ENCODE measurements at regions not wholly inside any gene's neighbourhood (a gene's known extent, or its start where the extent isn't known, plus 50 kb on each side); places are given as distances from the start of the nearest gene placed in this dataset.

DNA sequence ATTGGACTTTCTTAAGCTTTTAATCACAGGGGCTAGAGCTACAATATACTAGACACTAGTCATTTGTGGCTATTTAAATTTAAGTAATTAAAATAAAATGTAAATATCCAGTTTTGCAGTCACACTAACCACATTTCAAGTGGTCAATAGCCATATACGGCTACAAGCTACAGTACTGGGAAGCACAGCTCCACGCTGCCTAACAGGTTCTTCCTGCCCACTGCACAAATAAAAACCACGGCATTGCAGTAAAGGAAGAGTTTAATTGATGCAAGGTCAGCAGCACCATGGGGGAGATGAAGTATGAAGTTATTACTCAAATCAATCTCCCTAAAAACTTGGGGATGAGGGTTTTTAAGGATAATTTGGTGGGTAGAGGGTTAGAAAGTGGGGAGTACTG is 134.1 kb downstream of the LURAP1L start:
- ATAC-seq (replicated peaks) (no peak), DNase-seq (no peak)
- no peaks in the 10 kb centered on the region for H3K4me1 Mint-ChIP-seq (ENCODE audit: low read depth in 2 of 2)
- H3K4me3 Mint-ChIP-seq, result no peak overlapping the region
- no peak overlapping the region for H3K27ac Mint-ChIP-seq
- H3K27me3 Mint-ChIP-seq, result no peaks in the 10 kb centered on the region
- no peaks in the 10 kb centered on the region for H3K36me3 Mint-ChIP-seq (ENCODE audit: insufficient read depth)
- peaks cover 15 to 20% of the 10 kb centered on the region in 2 donors for H3K9me3 Mint-ChIP-seq

DNA sequence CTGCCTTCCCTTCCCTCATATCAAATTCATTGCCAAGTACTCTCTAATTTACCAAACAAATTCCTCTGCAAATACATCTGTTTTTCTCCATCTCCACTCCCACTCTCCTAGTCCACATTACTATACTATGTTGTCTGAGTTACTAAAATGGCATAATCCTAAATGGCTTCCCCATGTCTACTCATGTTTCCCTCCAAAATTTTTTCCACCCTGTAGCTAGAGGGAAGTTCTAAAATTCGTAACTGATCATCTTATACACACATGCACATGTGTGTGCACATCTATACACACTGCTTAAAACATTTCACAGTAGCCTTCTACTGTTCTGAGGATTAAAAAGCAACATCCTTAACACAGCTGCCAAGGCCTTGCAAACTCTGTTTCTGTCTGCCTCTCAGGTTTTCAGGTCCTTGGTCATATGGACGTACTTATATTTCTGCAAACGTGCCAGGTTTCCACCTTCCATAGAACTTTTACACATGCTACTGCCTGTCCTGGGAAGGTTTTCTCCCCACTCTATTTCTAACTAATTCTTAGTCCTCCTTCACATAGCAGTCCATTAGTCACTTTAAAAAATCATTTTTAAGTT is 140.6 kb downstream of the LURAP1L start:
- no peaks in the 10 kb centered on the region for H3K27me3 Mint-ChIP-seq
- H3K4me3 Mint-ChIP-seq, result no peak overlapping the region
- H3K4me1 Mint-ChIP-seq (ENCODE audit: low read depth in 2 of 2), result no peaks in the 10 kb centered on the region
- H3K27ac Mint-ChIP-seq, result no peak overlapping the region
- peaks cover 14 to 17% of the 10 kb centered on the region in 2 donors for H3K9me3 Mint-ChIP-seq
- ATAC-seq (replicated peaks), result no peak
- no peak for DNase-seq
- no peaks in the 10 kb centered on the region for H3K36me3 Mint-ChIP-seq (ENCODE audit: insufficient read depth)

DNA sequence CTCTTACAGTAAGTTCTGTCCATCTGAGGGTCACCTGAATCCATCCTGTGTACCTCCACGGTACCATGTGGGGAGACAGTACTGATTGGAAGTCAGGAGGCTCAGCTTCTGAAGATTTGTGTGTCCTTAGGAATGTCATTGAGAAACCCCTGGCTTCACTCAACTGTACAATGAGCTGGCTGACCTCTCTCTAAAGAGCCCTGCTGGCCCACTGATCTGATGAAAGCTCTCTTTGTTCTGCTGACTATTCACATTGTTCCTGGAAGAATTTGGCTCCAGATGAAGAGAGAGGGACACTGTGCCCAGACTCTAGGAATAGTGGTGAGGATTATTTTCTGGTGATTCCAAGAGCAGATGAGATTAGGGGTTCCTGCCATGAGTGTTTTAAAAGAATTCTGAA is 141.2 kb downstream of the LURAP1L start:
- ATAC-seq (replicated peaks), result no peak
- H3K4me1 Mint-ChIP-seq (ENCODE audit: low read depth in 2 of 2), result no peaks in the 10 kb centered on the region
- no peaks in the 10 kb centered on the region for H3K36me3 Mint-ChIP-seq (ENCODE audit: insufficient read depth)
- no peak overlapping the region for H3K27ac Mint-ChIP-seq
- H3K27me3 Mint-ChIP-seq, result no peaks in the 10 kb centered on the region
- no peak overlapping the region for H3K4me3 Mint-ChIP-seq
- H3K9me3 Mint-ChIP-seq, result peaks cover 14 to 17% of the 10 kb centered on the region in 2 donors
- DNase-seq, result no peak

DNA sequence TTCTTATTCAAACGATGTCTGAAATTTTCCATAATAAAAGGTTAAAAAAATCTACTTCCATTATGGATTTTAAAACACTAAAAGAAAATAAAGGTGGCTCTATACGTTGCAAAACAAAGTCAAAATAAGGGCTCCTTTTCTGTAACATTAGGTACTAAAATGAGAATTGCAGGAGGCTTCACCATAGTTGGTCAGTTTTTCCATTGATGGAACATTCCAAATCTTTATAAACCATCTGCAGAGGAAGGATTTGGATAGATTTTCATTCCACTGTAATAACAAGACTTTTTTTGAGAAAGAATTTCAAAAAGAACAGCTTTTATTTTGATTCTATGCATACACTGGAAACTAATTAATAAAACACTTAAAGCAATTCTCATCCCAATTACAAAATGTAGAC is 145.6 kb downstream of the LURAP1L start:
- no peak overlapping the region for H3K27ac Mint-ChIP-seq
- no peaks in the 10 kb centered on the region for H3K36me3 Mint-ChIP-seq (ENCODE audit: insufficient read depth)
- ATAC-seq (replicated peaks), result no peak
- no peaks in the 10 kb centered on the region for H3K27me3 Mint-ChIP-seq
- DNase-seq, result no peak
- peaks cover 9% of the 10 kb centered on the region in 2 donors for H3K9me3 Mint-ChIP-seq
- no peak overlapping the region for H3K4me3 Mint-ChIP-seq
- no peaks in the 10 kb centered on the region for H3K4me1 Mint-ChIP-seq (ENCODE audit: low read depth in 2 of 2)

DNA sequence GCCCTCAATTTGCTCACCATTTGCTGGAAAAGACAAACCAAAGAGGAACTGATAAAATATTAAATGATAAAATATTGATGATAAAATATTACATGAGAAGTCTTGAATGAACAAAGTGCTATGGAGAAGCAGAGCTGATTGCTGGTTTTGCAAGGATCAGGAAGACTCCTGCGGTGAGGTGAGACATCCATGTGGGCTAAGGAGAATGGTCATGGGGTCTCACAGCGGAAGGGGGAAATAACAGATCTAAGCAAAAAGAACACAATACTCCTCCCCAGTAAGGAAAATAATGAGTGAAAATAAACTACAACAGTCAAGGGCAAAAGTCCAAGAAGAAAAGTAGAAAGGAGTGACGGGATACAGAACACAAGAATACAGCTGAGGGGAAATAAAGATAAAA is 146.8 kb downstream of the LURAP1L start:
- H3K4me3 Mint-ChIP-seq, result no peak overlapping the region

DNA sequence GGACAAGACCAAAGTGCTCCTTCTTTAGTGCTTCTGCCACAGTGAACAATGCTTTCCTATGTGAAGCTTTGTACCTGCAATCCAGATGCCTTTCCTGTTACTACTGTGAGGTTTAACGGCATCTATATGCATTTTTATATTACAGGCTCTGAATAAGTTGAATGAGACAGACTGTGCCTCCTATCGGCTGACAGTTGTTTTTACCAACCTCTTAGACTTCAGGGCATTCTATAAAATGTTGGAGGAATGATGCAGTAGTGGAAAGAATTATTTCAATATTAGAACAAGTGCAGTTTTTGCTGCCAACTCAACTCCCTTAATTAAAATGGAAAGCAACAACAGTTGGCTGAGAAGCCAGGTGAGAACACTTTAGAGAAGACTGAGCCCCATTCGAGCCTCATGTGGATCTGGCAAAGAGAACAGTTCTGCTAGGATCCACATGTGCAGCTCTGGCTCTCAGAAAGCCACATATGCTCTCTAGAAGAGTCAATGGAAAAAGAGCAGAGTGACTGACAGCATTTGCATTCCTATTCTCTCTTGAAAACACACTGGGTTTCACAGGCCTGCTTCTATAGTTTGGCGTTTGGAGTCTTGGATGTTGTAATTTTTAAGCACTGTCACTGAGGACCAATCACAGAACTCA is 147.5 kb downstream of the LURAP1L start:
- Mint-ChIP-seq H3K4me3 (no peak overlapping the region), H3K36me3 (ENCODE audit: insufficient read depth) (no peaks in the 10 kb centered on the region), H3K9me3 (peaks cover 10 to 13% of the 10 kb centered on the region in 2 donors), H3K27ac (no peak overlapping the region), H3K27me3 (no peaks in the 10 kb centered on the region), H3K4me1 (ENCODE audit: low read depth in 2 of 2) (no peaks in the 10 kb centered on the region)
- no peak for ATAC-seq (replicated peaks)
- no peak for DNase-seq

More for the DNA sequence above, 146.8 kb downstream of the LURAP1L start:
- Mint-ChIP-seq H3K4me1 (ENCODE audit: low read depth in 2 of 2) (no peaks in the 10 kb centered on the region), H3K27ac (no peak overlapping the region), H3K27me3 (no peaks in the 10 kb centered on the region), H3K36me3 (ENCODE audit: insufficient read depth) (no peaks in the 10 kb centered on the region), H3K9me3 (peaks cover 7 to 13% of the 10 kb centered on the region in 2 donors)
- ATAC-seq (replicated peaks), result no peak
- DNase-seq, result no peak

DNA sequence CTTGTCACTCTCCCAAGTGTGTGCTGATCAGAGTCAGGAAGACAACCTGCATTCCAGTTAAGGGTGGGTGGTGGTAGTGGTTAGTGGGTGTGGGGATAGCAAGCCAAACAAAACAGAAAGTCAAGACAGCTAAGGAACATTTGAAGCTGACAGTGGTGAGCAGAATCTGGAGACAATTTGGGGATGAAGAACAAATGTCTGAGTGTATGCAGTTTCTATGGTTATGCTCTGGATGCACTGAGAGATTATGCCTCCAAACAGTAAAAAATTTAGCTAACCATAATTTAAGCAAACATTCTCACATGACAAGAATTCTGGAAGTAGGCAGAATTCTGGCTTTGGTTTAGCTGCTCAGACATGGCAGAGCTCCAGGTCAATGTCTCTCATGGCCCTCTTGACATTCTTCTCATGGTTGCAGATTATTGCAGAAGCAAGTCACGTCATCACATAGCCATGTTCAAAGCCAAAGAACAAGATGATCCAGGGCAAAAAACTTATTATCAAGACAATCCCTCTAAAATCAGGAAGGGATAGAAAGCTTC is 148.7 kb downstream of the LURAP1L start:
- H3K4me3 Mint-ChIP-seq, result no peak overlapping the region
- no peak for DNase-seq
- H3K27me3 Mint-ChIP-seq, result no peaks in the 10 kb centered on the region
- H3K4me1 Mint-ChIP-seq (ENCODE audit: low read depth in 2 of 2), result no peaks in the 10 kb centered on the region
- H3K27ac Mint-ChIP-seq, result no peak overlapping the region
- peaks cover 8 to 13% of the 10 kb centered on the region in 2 donors for H3K9me3 Mint-ChIP-seq
- H3K36me3 Mint-ChIP-seq (ENCODE audit: insufficient read depth), result no peaks in the 10 kb centered on the region
- ATAC-seq (replicated peaks), result no peak

DNA sequence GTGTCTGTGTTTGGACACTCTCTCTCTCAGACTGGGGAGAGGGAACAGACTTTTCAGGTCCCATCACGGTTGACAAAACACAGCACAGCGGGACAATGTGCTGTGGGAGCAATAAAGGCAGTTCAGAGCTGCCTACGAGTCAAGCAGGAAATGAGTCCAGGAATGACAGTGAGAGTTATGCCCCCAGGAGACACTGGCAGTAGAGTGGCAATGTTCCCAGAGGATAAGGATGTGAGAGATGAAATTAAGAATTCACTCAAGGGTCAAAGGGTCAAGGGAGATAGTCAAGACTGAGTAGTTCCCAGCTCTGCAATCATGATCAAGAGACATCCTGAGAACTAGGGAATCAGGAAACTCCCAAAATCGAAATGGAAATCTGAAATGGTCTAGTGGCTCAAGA is 156.1 kb downstream of the LURAP1L start:
- Mint-ChIP-seq H3K4me1 (ENCODE audit: low read depth in 2 of 2) (no peaks in the 10 kb centered on the region), H3K27me3 (no peaks in the 10 kb centered on the region), H3K4me3 (no peak overlapping the region), H3K36me3 (ENCODE audit: insufficient read depth) (no peaks in the 10 kb centered on the region), H3K9me3 (peaks cover 0 to 6% of the 10 kb centered on the region in 2 donors), H3K27ac (no peak overlapping the region)
- DNase-seq (no peak), ATAC-seq (replicated peaks) (no peak)

DNA sequence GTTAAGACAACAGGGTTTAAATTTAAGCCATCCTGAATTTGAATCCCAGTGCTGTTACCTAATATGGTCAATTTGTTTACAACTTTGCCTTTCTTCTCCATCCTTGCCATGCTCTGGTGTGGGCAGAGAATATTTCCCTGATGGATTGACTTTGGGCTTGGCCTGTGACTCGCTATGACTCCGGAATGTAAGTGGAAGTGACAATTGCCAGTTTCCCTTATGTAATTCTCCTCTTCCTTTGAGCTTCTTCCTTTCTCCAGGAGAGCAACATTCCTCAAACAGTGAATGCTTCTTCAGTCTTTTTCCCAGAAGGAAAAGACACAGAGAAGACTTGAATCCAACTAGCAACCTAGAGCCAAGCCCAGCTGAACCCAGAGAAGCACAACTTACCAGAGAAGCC is 159.1 kb downstream of the LURAP1L start:
- no peak overlapping the region for H3K27ac Mint-ChIP-seq
- H3K4me1 Mint-ChIP-seq (ENCODE audit: low read depth in 2 of 2), result no peaks in the 10 kb centered on the region
- ATAC-seq (replicated peaks) (no peak), DNase-seq (no peak)
- no peaks in the 10 kb centered on the region for H3K27me3 Mint-ChIP-seq
- no peaks in the 10 kb centered on the region for H3K36me3 Mint-ChIP-seq (ENCODE audit: insufficient read depth)
- H3K9me3 Mint-ChIP-seq, result peaks cover 0 to 4% of the 10 kb centered on the region in 2 donors
- H3K4me3 Mint-ChIP-seq, result no peak overlapping the region

DNA sequence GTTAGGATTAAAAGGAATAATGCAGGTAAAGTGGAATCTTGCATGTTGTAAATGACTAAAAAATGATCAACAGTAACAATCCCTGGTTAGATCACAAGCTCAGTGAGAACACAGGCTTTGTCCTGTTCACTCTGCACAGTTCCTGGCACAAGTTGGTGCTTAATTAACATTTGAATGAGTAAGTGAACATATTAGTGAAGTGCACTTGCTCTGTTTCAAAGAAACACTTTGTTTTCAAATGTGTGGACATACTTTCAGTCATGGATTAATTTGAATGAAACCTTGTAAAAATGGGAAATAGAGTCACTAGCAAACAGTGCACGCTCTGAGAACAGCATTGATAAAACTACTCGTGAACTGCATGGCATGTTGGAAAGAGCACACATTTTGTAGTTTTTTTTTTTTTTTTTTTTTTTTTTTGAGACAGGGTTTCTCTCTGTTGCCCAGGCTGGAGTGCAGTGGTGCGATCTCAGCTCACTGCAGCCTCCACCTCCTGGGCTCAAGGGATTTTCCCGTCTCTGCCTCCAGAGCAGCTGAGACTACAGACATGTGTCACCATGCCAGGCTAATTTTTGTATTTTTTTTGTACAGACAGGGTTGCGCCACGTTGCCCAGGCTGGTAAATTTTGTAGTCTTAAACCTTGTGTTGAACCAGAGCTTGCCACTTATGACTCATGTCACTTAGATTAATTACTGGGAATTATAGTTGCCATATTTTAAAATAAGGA is 159.9 kb downstream of the LURAP1L start:
- Mint-ChIP-seq H3K36me3 (ENCODE audit: insufficient read depth) (no peaks in the 10 kb centered on the region), H3K4me3 (no peak overlapping the region), H3K4me1 (ENCODE audit: low read depth in 2 of 2) (no peaks in the 10 kb centered on the region), H3K27me3 (no peaks in the 10 kb centered on the region), H3K27ac (no peak overlapping the region), H3K9me3 (peaks cover 0 to 4% of the 10 kb centered on the region in 2 donors)
- no peak for ATAC-seq (replicated peaks)
- no peak for DNase-seq

DNA sequence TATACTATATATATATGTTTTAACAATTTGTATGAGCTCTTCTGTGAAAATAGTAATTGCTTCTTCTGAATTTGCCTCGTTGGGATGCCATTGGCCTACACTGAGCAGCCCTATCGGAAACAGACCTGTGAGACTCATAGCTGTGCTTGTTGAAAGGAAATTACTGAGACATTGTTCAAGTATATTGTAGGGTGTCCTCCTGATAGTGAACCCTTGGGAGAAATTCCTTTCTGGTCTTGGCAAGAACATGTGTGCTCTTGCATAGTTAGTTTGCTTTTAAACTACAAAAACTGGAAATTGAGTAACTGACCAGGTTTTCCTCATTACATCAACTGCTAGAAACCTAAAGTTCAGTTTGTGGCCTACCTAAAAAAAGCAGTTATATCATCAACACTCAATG is 160.9 kb downstream of the LURAP1L start:
- no peak for ATAC-seq (replicated peaks)
- DNase-seq, result no peak
- Mint-ChIP-seq H3K9me3 (peaks cover 0 to 2% of the 10 kb centered on the region in 2 donors), H3K4me3 (no peak overlapping the region), H3K4me1 (ENCODE audit: low read depth in 2 of 2) (no peaks in the 10 kb centered on the region), H3K27me3 (no peaks in the 10 kb centered on the region), H3K36me3 (ENCODE audit: insufficient read depth) (no peaks in the 10 kb centered on the region), H3K27ac (no peak overlapping the region)

DNA sequence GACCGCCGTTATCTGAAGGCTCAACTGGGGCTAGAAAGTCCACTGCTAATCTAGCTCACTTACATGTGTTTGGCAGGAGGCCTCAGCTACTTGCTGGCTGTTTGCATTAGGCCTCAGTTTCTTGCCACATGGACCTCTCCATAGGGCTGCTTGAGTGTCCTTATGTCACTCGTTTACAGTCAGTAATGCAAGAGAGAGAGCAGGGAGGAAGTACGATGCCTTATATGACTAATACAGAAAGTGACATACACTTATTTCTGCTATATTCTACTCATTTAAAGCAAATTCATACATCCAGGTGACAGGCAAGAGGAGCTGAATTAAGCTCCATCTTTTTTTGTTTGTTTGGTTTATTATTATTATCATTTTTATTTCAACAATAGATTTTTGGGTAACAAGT is 179.6 kb downstream of the LURAP1L start:
- DNase-seq (no peak), ATAC-seq (replicated peaks) (no peak)
- Mint-ChIP-seq H3K9me3 (peaks cover 28 to 55% of the 10 kb centered on the region in 2 donors), H3K27ac (no peak overlapping the region), H3K27me3 (no peaks in the 10 kb centered on the region), H3K4me1 (ENCODE audit: low read depth in 2 of 2) (peaks cover 0 to 1% of the 10 kb centered on the region in 2 donors), H3K36me3 (ENCODE audit: insufficient read depth) (no peaks in the 10 kb centered on the region), H3K4me3 (no peak overlapping the region)

DNA sequence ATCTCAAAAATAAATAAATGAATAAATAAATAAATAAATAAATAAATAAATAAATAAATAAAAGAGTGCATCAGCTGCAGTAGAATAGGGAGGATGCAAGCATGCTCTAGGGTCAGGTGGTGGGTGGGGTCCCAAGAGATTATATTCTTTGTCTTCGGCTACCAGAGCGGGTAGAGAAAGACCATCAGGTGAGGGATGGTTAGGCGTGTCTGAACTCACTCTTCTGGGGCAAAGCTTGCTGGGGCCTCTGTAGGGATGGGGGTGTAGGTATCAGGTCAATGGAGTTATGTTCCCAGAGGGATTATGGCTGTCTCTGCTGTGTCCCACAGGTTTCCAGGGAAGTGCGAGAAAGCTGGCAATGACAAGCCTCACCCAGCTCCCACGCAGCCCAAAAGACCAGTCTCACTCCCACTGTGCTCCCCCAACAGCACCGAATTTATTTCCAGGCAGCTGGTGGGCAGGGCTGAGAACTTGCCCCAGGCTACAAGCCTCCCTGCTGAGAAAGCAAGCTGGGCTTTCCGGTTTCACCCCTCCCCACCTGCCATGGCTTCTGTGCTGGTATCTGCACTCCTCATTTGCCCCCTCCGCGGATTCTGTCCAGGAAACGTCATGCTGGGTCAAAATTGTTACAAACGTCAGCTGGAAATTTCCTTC is 180.8 kb downstream of the LURAP1L start:
- H3K9me3 Mint-ChIP-seq, result peaks cover 24 to 55% of the 10 kb centered on the region in 2 donors
- DNase-seq, result no peak
- no peak for ATAC-seq (replicated peaks)
- H3K4me3 Mint-ChIP-seq, result no peak overlapping the region
- H3K27ac Mint-ChIP-seq, result no peak overlapping the region
- H3K36me3 Mint-ChIP-seq (ENCODE audit: insufficient read depth), result no peaks in the 10 kb centered on the region
- H3K27me3 Mint-ChIP-seq, result no peaks in the 10 kb centered on the region
- H3K4me1 Mint-ChIP-seq (ENCODE audit: low read depth in 2 of 2), result no peaks in the 10 kb centered on the region
